Erythroblast (primary cell): ENCODE measurements at regions not wholly inside any gene's neighbourhood (a gene's known extent, or its start where the extent isn't known, plus 50 kb on each side); places are given as distances from the start of the nearest gene placed in this dataset.

Experiments used
- GATA1 ChIP-seq: IDR thresholded peaks from 2 replicates; pipeline ENCODE4 v1.6.1; 2011; ENCODE audit warnings: low read depth, mild to moderate bottlenecking, control low read depth, low read length, moderate library complexity
- POLR2A ChIP-seq: IDR thresholded peaks from 2 replicates; pipeline ENCODE4 v1.6.1; 2011; ENCODE audit warnings: mild to moderate bottlenecking, low read length

- TF ChIP-seq POLR2A (no peak), GATA1 (no peak)
These were observed 300.4 kb upstream of the POU1F1 start for GRCh38 chr3:87576752-87577151.
